ENCODE measurements at regions not wholly inside any gene's neighbourhood (a gene's known extent, or its start where the extent isn't known, plus 50 kb on each side); places are given as distances from the start of the nearest gene placed in this dataset.
"Not testable (repeated sequence)": the region's sequence is repeated elsewhere in the genome, so short reads cannot be mapped to it uniquely, and the experiment has no call there.

GRCh38 chr9:41754822-41755221, 374.4 kb downstream of the CNTNAP3B start:
- DNase-seq: peak; percentile 19

GRCh38 chr9:41754403-41754802, 374.8 kb downstream of the CNTNAP3B start:
- not testable (repeated sequence) for DNase-seq

GRCh38 chr9:41741897-41742296, 387.3 kb downstream of the CNTNAP3B start:
- DNase-seq: not testable (repeated sequence)

DNA sequence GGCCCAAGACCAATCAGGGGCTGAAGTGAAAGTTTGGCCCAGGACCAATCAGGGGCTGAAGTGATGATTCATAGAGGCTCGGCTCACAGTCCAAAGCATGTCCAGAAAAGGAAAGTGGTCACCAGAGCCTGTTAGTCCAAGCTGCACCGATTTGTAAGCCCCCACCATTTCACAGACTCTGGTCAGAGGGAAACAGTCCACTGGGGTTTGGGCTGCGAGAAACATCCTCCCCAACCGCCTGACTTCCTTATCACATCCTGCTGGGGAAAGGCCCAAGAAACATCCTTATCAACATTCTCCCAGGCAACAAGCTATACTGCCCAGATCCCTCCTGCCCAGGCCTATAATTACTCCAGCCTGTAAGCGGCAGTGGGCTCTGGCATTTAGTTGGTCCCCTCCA, 388.1 kb downstream of the CNTNAP3B start:
- DNase-seq: not testable (repeated sequence)

GRCh38 chr9:41738681-41739080, 390.5 kb downstream of the CNTNAP3B start:
- DNase-seq: not testable (repeated sequence)

DNA sequence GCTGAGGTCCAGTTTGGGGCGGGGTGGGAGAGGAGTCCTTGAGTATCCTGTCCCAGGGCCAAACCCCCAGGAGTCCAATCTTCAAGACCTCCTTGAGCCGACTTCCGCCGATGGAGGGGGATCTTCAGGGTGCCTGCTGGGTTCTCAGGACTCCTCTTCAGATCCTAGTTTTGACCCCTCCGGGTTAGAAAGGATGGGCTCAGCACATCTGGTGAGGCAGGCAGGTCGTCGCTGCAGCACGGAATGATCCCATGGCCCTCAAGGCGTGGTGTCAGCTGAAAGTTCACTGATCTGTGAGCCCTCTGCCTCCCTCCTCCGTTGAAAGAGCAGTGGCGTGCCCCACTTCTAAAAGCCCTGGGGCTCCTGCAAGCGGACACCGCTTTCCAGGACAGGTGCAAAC, 430.0 kb downstream of the CNTNAP3B start:
- DNase-seq: not testable (repeated sequence)

- DNase-seq: not testable (repeated sequence)
These were observed 432.1 kb downstream of the CNTNAP3B start for GRCh38 chr9:41697080-41697479.

- not testable (repeated sequence) for DNase-seq
These were observed 449.9 kb downstream of the CNTNAP3B start for GRCh38 chr9:41679312-41679711.

DNA sequence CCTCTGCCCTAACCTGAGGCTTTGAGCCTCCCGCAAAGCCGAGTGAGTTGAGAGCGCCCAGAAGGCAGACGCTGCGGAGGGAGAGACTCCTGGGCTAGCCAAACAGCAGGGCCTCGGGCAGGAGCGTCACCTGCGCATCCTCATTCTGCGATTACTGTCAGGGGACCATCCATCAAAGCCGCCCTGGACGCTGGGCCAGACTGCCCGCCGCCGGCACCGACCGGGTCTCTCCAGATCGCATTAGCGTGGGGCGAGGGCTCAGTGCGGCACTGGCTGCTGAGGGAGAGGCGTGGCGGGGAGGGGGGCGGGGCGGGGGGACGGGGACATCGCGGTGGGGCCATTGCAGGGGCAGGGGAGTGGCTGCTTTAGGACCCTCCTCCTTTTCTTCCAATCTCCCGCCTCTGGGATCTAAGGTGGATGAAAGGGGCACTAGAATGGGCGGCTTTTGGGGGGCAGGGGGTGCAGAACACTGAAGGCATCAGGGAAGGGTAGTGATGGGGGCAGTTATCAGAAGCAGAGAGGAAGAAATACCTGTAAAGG, 465.7 kb downstream of the CNTNAP3B start:
- DNase-seq: peak; percentile 73

DNA sequence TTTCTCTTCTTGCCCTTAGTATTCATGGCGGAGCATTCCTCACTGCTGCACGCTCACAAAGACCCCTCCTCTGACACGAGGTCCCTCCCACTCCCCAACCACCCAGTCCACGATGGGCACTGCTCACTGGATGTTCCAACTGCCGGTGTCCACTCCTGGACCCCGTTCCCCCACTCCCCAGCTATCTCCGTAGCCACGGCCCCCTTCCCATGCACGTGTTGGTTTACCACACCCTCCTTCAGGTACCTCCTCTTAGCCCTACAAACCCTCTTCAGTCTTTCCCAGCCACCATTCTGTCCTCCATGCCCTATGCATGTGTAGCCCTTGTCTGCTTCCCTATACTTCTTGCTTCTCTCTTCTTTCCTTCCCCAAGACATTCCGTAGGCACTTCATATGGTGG, 469.6 kb upstream of the ZNG1F start:
- DNase-seq: not testable (repeated sequence)

- DNase-seq: not testable (repeated sequence)
These were observed 469.0 kb upstream of the ZNG1F start for GRCh38 chr9:41658116-41658515.

DNA sequence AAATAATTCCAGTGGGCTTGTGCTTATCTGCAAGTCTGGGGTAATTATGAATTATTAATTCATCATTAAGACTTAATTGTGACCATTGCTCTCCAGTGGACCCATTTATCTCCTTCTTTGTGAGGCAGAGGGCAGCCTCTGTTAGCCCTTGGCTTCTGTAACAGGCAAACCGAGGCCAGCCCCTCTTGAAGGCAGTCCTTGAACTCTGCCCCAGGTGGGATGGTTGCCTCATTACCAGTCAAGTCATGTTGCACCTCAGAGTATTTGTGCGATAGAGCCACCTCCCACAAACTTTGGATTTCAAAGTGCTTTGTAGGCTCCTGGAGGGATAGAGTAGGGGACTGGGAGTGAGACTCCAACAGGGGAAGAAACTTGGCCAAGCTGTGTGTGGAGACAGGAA, 468.0 kb upstream of the ZNG1F start:
- not testable (repeated sequence) for DNase-seq

GRCh38 chr9:41655071-41655554, 466.0 kb upstream of the ZNG1F start:
- DNase-seq: peak; percentile 81

GRCh38 chr9:41654349-41654748, 465.2 kb upstream of the ZNG1F start:
- peak; percentile 45 for DNase-seq

- not testable (repeated sequence) for DNase-seq
These were observed 464.6 kb upstream of the ZNG1F start for GRCh38 chr9:41653560-41654340.

GRCh38 chr9:41652800-41653199, 463.7 kb upstream of the ZNG1F start:
- DNase-seq: not testable (repeated sequence)

- DNase-seq: not testable (repeated sequence)
These were observed 463.1 kb upstream of the ZNG1F start for GRCh38 chr9:41652100-41652713.

GRCh38 chr9:41650086-41650485, 461.0 kb upstream of the ZNG1F start:
- not testable (repeated sequence) for DNase-seq

DNA sequence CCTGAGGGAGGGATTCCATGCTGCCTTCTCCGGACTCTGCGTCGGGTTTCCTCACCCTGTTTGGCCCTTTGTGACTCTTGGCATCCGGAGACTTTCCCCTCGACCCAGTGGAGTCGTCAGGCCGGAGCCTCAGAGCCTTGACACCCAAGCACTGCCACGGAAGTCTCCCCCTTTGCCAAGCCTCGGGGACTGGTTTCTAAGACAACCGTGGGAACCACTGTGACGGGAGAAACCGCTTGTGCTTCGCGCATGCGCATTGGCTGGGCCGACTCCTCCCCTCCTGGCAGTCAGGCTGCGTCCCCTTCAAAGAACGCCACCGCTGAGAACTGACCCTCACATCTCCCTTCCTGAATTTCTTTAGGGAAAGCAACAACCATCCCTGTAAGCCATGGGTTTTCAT, 459.4 kb upstream of the ZNG1F start:
- not testable (repeated sequence) for DNase-seq

DNA sequence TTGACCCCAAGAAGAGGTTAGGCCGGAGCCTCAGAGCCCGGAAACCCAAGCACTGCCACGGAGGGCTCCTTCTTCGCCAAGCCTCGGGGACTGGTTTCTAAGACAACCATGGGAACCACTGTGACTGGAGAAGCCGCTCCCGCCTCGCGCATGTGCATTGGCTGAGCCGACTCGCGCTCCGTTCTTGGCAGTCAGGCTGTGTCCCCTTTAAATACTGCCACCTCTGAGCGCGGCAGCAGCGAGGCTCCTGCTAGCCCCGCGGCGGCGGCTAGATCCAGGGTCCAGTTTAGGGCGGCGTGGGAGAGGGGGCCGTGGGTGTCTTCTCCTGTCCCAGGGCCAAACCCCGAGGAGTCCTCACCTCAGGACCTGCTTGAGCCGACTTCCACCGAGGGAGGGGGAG, 457.1 kb upstream of the ZNG1F start:
- DNase-seq: not testable (repeated sequence)

DNA sequence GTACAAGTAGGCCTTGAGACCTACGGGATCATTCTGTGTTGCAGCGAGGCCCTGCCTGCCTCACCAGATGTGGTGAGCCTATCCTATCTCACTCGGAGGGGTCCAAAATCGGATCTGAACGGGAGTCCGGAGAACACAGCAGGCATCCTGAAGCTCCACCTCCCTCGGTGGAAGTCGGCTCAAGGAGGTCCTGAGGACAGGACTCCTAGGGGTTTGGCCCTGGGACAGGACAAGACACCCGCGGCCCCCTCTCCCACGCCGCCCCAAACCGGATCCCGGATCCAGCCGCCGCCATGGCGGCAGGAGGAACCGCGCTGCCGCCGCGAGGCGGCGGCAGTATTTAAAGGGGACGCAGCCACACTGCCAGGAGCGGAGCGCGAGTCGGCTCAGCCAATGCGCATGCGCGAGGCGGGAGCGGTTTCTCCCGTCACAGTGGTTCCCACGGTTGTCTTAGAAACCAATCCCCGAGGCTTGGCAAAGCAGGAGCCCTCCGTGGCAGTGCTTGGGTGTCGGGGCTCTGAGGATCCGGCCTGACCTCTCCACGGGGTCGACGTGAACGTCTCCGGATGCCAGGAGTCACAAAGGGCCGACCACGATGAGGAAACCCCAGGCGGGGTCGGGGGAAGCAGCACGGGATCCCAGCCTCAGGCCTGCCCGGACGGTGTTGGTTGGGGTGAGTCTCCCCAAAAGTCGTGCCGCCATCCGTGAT, 454.6 kb upstream of the ZNG1F start:
- DNase-seq: peak; percentile 82

- not testable (repeated sequence) for DNase-seq
These were observed 444.6 kb upstream of the ZNG1F start for GRCh38 chr9:41633726-41634125.
